ENCODE measurements at regions not wholly inside any gene's neighbourhood (a gene's known extent, or its start where the extent isn't known, plus 50 kb on each side); places are given as distances from the start of the nearest gene placed in this dataset.

DNA sequence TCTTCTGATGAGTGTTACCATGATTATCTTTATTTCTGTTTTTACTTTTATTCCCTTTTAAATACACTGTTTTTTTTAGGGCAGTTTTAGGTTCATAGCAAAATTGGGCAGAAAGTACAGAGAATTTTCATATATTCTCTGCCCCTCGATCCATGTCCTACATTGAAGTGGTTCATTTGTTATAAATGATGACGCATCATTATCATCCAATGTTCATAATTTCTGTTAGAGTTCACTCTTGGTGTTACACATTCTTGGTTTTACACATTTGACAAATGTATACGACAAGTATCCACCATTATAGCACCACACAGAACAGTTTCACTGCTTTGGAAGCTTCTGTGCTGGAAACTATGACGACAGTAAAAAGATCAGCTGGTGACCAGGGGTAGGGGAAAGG lies 578.1 kb upstream of the AADAT start:
- Histone ChIP-seq H3K27me3 (ENCODE audit: control insufficient read depth in 5 of 5, insufficient read depth in 4 of 5, low read length in 5 of 5) (no peaks in the 10 kb centered on the region), H3K4me3 (ENCODE audit: low read depth in 1 of 5, low read length in 5 of 5) (no peak overlapping the region), H3K4me1 (ENCODE audit: control insufficient read depth in 5 of 5, insufficient read depth in 5 of 5, low read length in 5 of 5) (no peaks in the 10 kb centered on the region), H3K9ac (ENCODE audit: low read length in 5 of 5) (no peak overlapping the region), H3K9me3 (ENCODE audit: control insufficient read depth in 5 of 5, low read length in 5 of 5) (no peaks in the 10 kb centered on the region), H3K27ac (ENCODE audit: low read depth, low read length) (no peak overlapping the region), H3K36me3 (ENCODE audit: control insufficient read depth in 5 of 5, insufficient read depth in 5 of 5, low read length in 5 of 5) (no peaks in the 10 kb centered on the region)

DNA sequence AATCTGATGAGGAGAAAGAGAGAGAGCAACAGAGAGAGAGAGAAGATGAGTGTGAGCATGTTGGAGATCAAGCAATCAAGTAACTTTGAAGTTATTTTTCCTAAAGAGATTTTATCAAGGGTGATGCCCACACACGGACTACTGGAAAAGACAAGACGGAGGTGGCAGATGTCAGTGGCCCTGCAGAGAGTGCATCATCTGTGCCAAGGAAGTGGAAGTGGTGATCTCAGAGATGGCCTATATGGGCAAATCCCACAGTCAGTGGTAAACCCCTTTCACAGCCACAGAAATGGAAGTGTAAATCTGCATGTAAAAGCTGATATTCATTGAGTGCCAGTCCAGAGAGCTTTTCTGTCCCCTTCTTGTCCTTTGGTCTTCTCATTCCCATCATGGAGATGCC lies 577.2 kb upstream of the AADAT start:
- Histone ChIP-seq H3K9ac (ENCODE audit: low read length in 5 of 5) (no peak overlapping the region), H3K27ac (ENCODE audit: low read depth, low read length) (no peak overlapping the region), H3K36me3 (ENCODE audit: control insufficient read depth in 5 of 5, insufficient read depth in 5 of 5, low read length in 5 of 5) (no peaks in the 10 kb centered on the region), H3K4me1 (ENCODE audit: control insufficient read depth in 5 of 5, insufficient read depth in 5 of 5, low read length in 5 of 5) (no peaks in the 10 kb centered on the region), H3K27me3 (ENCODE audit: control insufficient read depth in 5 of 5, insufficient read depth in 4 of 5, low read length in 5 of 5) (no peaks in the 10 kb centered on the region), H3K4me3 (ENCODE audit: low read depth in 1 of 5, low read length in 5 of 5) (no peak overlapping the region), H3K9me3 (ENCODE audit: control insufficient read depth in 5 of 5, low read length in 5 of 5) (peaks cover 0 to 2% (median 0%) of the 10 kb centered on the region in 5 donors)

DNA sequence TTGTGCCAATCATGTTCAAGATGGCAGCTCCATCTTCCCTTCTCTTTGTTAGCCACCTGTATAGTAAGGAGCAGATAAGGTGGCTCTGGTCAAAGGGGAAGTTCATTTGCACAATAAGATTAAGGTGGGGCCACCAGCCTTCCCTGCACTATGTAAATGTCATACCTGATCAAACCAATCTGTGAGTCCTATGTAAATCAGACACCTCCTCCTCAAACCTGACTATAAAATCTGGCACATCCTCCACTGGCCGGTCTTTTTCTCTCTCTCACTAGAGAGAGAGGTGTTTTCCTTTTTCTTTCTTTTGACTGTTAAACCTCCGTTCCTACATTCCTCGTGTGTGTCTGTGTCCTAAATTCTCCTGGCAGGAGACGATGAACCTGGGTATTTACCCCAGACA lies 572.5 kb upstream of the AADAT start:
- Histone ChIP-seq H3K4me3 (ENCODE audit: low read depth in 1 of 5, low read length in 5 of 5) (no peak overlapping the region), H3K36me3 (ENCODE audit: control insufficient read depth in 5 of 5, insufficient read depth in 5 of 5, low read length in 5 of 5) (no peaks in the 10 kb centered on the region), H3K27me3 (ENCODE audit: control insufficient read depth in 5 of 5, insufficient read depth in 4 of 5, low read length in 5 of 5) (no peaks in the 10 kb centered on the region), H3K9me3 (ENCODE audit: control insufficient read depth in 5 of 5, low read length in 5 of 5) (peaks cover 0 to 2% (median 0%) of the 10 kb centered on the region in 5 donors), H3K9ac (ENCODE audit: low read length in 5 of 5) (no peak overlapping the region), H3K27ac (ENCODE audit: low read depth, low read length) (no peak overlapping the region), H3K4me1 (ENCODE audit: control insufficient read depth in 5 of 5, insufficient read depth in 5 of 5, low read length in 5 of 5) (no peaks in the 10 kb centered on the region)

DNA sequence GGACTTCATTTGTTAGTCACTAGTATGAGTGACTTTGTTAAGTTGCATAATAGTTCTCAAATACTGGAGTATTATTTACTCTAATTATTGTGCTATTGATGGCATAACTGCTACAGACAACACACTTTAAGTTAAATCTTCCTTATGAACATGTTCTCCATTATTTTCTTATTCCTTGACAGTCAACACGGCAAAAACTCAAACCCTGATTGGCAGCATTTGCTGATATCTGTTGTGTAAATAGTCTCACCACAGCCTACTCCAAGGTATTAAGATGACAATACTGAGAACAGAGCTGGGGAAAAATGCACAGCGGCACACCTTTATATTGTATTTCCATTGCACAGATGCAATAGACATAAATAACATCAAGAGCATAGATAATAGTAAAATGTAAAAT lies 568.0 kb upstream of the AADAT start:
- Histone ChIP-seq H3K27ac (ENCODE audit: low read depth, low read length) (no peak overlapping the region), H3K36me3 (ENCODE audit: control insufficient read depth in 5 of 5, insufficient read depth in 5 of 5, low read length in 5 of 5) (no peaks in the 10 kb centered on the region), H3K9me3 (ENCODE audit: control insufficient read depth in 5 of 5, low read length in 5 of 5) (peaks cover 0 to 2% (median 0%) of the 10 kb centered on the region in 5 donors), H3K4me3 (ENCODE audit: low read depth in 1 of 5, low read length in 5 of 5) (no peak overlapping the region), H3K9ac (ENCODE audit: low read length in 5 of 5) (no peak overlapping the region), H3K27me3 (ENCODE audit: control insufficient read depth in 5 of 5, insufficient read depth in 4 of 5, low read length in 5 of 5) (no peaks in the 10 kb centered on the region), H3K4me1 (ENCODE audit: control insufficient read depth in 5 of 5, insufficient read depth in 5 of 5, low read length in 5 of 5) (no peaks in the 10 kb centered on the region)

DNA sequence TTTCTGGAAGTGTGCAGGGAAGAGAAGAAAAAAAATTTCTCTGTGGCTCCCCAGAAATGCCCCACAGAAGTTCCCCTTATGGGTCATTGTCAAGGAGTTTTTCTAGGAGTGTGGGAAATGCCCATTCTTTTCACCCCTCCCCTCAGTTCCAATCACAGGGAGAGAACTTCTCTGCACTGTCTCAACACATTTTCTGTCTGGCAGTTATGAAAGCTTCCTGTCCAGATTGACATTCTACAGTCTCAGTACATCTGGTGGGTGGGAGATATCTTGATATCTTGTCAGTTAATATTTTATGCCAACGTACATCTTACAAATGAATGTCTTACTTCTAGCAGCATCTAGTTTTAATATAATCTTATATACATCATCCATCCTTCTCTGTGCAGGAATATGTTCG lies 566.8 kb upstream of the AADAT start:
- H3K36me3 ChIP-seq (ENCODE audit: control insufficient read depth in 5 of 5, insufficient read depth in 5 of 5, low read length in 5 of 5) = no peaks in the 10 kb centered on the region
- no peaks in the 10 kb centered on the region for H3K4me1 ChIP-seq (ENCODE audit: control insufficient read depth in 5 of 5, insufficient read depth in 5 of 5, low read length in 5 of 5)
- no peaks in the 10 kb centered on the region for H3K9me3 ChIP-seq (ENCODE audit: control insufficient read depth in 5 of 5, low read length in 5 of 5)

DNA sequence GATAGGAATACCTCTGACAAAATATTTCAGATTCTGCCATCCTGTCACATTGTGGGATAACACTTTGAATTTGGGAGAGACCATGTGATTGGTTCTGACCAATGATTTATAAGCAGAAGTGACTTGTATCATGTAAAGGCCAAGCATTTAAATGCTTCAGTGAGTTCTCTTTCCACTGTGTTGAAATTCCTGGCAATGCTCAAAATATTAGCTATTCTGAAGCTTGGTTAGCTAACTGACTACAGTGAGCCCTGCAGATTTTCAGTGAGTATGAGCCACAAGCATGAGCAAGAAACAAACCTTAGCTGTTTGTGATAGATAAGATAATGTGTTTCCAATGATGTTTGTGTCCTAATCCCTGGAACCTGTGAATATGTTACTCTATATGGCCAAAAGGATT lies 562.8 kb upstream of the AADAT start:
- H3K9me3 ChIP-seq (ENCODE audit: control insufficient read depth in 5 of 5, low read length in 5 of 5) = no peaks in the 10 kb centered on the region
- no peaks in the 10 kb centered on the region for H3K36me3 ChIP-seq (ENCODE audit: control insufficient read depth in 5 of 5, insufficient read depth in 5 of 5, low read length in 5 of 5)
- H3K27me3 ChIP-seq (ENCODE audit: control insufficient read depth in 5 of 5, insufficient read depth in 4 of 5, low read length in 5 of 5) = no peaks in the 10 kb centered on the region
- H3K4me1 ChIP-seq (ENCODE audit: control insufficient read depth in 5 of 5, insufficient read depth in 5 of 5, low read length in 5 of 5) = no peaks in the 10 kb centered on the region
- no peak overlapping the region for H3K27ac ChIP-seq (ENCODE audit: low read depth, low read length)
- no peak overlapping the region for H3K9ac ChIP-seq (ENCODE audit: low read length in 5 of 5)
- no peak overlapping the region for H3K4me3 ChIP-seq (ENCODE audit: low read depth in 1 of 5, low read length in 5 of 5)

More for the DNA sequence above, 566.8 kb upstream of the AADAT start:
- Histone ChIP-seq H3K4me3 (ENCODE audit: low read depth in 1 of 5, low read length in 5 of 5) (no peak overlapping the region), H3K27ac (ENCODE audit: low read depth, low read length) (no peak overlapping the region), H3K27me3 (ENCODE audit: control insufficient read depth in 5 of 5, insufficient read depth in 4 of 5, low read length in 5 of 5) (no peaks in the 10 kb centered on the region), H3K9ac (ENCODE audit: low read length in 5 of 5) (no peak overlapping the region)

DNA sequence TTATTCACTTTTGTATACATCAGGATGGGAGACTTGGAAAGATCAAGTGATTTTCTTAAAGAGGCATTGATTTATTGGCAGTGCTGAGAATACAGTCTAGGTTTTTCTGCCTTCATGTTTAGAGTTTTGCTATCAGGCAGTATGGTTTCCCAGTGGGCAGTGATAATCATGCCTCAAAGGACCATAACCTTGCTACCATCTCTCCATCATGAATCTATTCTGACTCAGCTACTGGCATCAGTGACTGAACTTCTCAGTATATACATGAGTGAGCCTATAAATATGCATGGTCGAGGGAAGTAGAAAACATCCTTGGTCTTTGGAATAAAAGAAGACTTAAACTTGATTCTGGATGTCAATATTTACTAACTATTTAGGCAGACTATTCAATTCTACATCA lies 562.0 kb upstream of the AADAT start:
- no peaks in the 10 kb centered on the region for H3K27me3 ChIP-seq (ENCODE audit: control insufficient read depth in 5 of 5, insufficient read depth in 4 of 5, low read length in 5 of 5)
- no peak overlapping the region for H3K27ac ChIP-seq (ENCODE audit: low read depth, low read length)
- H3K9ac ChIP-seq (ENCODE audit: low read length in 5 of 5) = no peak overlapping the region
- H3K36me3 ChIP-seq (ENCODE audit: control insufficient read depth in 5 of 5, insufficient read depth in 5 of 5, low read length in 5 of 5) = no peaks in the 10 kb centered on the region
- no peaks in the 10 kb centered on the region for H3K4me1 ChIP-seq (ENCODE audit: control insufficient read depth in 5 of 5, insufficient read depth in 5 of 5, low read length in 5 of 5)
- no peaks in the 10 kb centered on the region for H3K9me3 ChIP-seq (ENCODE audit: control insufficient read depth in 5 of 5, low read length in 5 of 5)
- H3K4me3 ChIP-seq (ENCODE audit: low read depth in 1 of 5, low read length in 5 of 5) = no peak overlapping the region

DNA sequence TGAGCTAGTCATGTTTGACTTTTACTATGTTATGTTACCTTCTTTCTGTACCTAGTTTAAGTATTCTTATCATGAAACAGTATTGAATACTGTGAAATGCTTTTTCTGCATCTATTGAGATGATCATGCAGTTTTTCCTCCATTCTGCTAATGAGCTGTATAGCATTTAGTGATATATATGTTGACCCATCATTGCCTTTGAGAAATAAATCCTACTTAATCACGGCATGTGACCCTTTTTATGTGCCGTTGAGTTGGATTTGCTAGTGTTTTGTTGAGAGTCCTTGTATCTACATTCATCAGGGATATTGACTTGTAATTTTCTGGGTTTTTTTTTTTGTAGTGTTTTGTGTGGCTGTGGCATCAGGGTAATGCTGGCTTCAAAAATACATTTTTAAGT lies 537.7 kb upstream of the AADAT start:
- Histone ChIP-seq H3K9me3 (ENCODE audit: control insufficient read depth in 5 of 5, low read length in 5 of 5) (peaks cover 3 to 17% (median 14%) of the 10 kb centered on the region in 5 donors), H3K4me1 (ENCODE audit: control insufficient read depth in 5 of 5, insufficient read depth in 5 of 5, low read length in 5 of 5) (no peaks in the 10 kb centered on the region), H3K4me3 (ENCODE audit: low read depth in 1 of 5, low read length in 5 of 5) (no peak overlapping the region), H3K27ac (ENCODE audit: low read depth, low read length) (no peak overlapping the region), H3K36me3 (ENCODE audit: control insufficient read depth in 5 of 5, insufficient read depth in 5 of 5, low read length in 5 of 5) (no peaks in the 10 kb centered on the region), H3K9ac (ENCODE audit: low read length in 5 of 5) (no peak overlapping the region), H3K27me3 (ENCODE audit: control insufficient read depth in 5 of 5, insufficient read depth in 4 of 5, low read length in 5 of 5) (no peaks in the 10 kb centered on the region)

DNA sequence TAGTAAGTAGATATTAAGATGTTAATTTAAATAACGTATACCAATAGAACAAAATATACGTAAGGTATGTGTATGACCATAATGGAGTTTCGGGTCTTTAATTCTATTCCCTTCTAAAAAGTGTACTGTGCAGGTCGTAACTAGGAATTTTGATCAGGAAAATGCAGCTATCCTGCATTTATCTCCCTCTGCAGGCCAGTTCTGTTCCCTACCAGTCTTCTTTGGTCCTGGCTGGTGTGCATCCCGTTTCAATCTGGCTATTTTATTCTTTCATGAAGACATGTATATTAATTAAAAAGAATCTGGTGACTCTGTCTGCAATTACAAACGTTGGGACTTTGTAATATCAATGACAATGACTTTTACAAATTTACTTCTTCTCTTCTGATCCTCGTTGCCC lies 534.1 kb upstream of the AADAT start:
- Histone ChIP-seq H3K4me1 (ENCODE audit: control insufficient read depth in 5 of 5, insufficient read depth in 5 of 5, low read length in 5 of 5) (no peaks in the 10 kb centered on the region), H3K9ac (ENCODE audit: low read length in 5 of 5) (no peak overlapping the region), H3K27ac (ENCODE audit: low read depth, low read length) (no peak overlapping the region), H3K9me3 (ENCODE audit: control insufficient read depth in 5 of 5, low read length in 5 of 5) (no peaks in the 10 kb centered on the region), H3K36me3 (ENCODE audit: control insufficient read depth in 5 of 5, insufficient read depth in 5 of 5, low read length in 5 of 5) (no peaks in the 10 kb centered on the region), H3K4me3 (ENCODE audit: low read depth in 1 of 5, low read length in 5 of 5) (no peak overlapping the region), H3K27me3 (ENCODE audit: control insufficient read depth in 5 of 5, insufficient read depth in 4 of 5, low read length in 5 of 5) (no peaks in the 10 kb centered on the region)

DNA sequence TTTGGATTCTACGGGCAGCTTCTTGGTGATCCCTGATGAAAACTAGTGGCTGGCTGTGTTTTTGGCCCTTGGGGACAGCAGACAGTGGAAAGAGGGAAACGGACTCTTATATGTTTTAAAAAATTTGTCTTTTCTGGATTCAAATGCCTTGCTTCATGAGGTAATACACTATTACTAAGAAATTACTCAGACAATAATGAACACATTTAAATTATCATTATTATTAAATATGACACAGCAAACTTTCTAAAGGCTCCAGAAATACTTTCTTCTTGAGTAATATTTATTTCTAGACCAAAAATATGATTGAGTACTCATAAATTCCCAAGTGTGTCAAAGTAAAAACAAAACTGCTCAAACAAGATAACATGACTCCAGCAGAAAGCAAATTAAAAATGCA lies 520.7 kb upstream of the AADAT start:
- Histone ChIP-seq H3K27me3 (ENCODE audit: control insufficient read depth in 5 of 5, insufficient read depth in 4 of 5, low read length in 5 of 5) (no peaks in the 10 kb centered on the region), H3K9ac (ENCODE audit: low read length in 5 of 5) (no peak overlapping the region), H3K9me3 (ENCODE audit: control insufficient read depth in 5 of 5, low read length in 5 of 5) (peaks cover 0 to 8% (median 0%) of the 10 kb centered on the region in 5 donors), H3K27ac (ENCODE audit: low read depth, low read length) (no peak overlapping the region), H3K4me1 (ENCODE audit: control insufficient read depth in 5 of 5, insufficient read depth in 5 of 5, low read length in 5 of 5) (no peaks in the 10 kb centered on the region), H3K4me3 (ENCODE audit: low read depth in 1 of 5, low read length in 5 of 5) (no peak overlapping the region), H3K36me3 (ENCODE audit: control insufficient read depth in 5 of 5, insufficient read depth in 5 of 5, low read length in 5 of 5) (no peaks in the 10 kb centered on the region)

DNA sequence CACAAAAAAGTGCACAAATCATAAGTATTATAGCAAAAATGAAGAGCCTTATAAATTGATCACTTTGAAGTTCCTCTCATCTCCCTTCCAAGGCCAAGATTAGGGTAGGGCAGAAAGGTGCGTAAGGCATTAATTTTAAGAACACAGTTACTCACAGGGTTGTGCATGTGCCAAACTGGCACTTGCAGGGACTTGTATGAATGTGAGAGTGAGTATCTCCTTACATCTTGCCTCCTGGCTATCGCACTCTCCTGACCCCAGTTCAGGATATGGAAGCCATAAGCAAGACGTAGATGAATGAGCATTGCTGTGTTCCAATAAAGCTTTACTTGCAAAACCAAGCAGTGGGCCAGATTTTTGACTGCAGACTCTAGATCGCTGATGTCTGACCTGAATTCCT lies 510.1 kb upstream of the AADAT start:
- H3K9ac ChIP-seq (ENCODE audit: low read length in 5 of 5) = no peak overlapping the region
- no peaks in the 10 kb centered on the region for H3K36me3 ChIP-seq (ENCODE audit: control insufficient read depth in 5 of 5, insufficient read depth in 5 of 5, low read length in 5 of 5)
- no peak overlapping the region for H3K27ac ChIP-seq (ENCODE audit: low read depth, low read length)
- H3K4me1 ChIP-seq (ENCODE audit: control insufficient read depth in 5 of 5, insufficient read depth in 5 of 5, low read length in 5 of 5) = no peaks in the 10 kb centered on the region
- H3K9me3 ChIP-seq (ENCODE audit: control insufficient read depth in 5 of 5, low read length in 5 of 5) = peaks cover 0 to 4% (median 0%) of the 10 kb centered on the region in 5 donors
- no peak overlapping the region for H3K4me3 ChIP-seq (ENCODE audit: low read depth in 1 of 5, low read length in 5 of 5)
- no peaks in the 10 kb centered on the region for H3K27me3 ChIP-seq (ENCODE audit: control insufficient read depth in 5 of 5, insufficient read depth in 4 of 5, low read length in 5 of 5)
